GM12891 (cell line): ENCODE measurements at regions not wholly inside any gene's neighbourhood (a gene's known extent, or its start where the extent isn't known, plus 50 kb on each side); places are given as distances from the start of the nearest gene placed in this dataset.

Source experiments
- DNase-seq: peaks from one replicate; pipeline ENCODE4 v3.0.0; 2011; ENCODE audit warnings: low spot score; ENCODE audit not compliant: insufficient read length
- FAIRE-seq: peaks from 2 replicates; lab custom pipeline; 2011; peaks lifted over from hg19 to GRCh38; lab: Jason Lieb, UNC
- PAX5 ChIP-seq: IDR thresholded peaks from 2 replicates; pipeline ENCODE4 v1.6.1; 2011; ENCODE audit warnings: low read length, moderate library complexity, mild to moderate bottlenecking; ENCODE audit not compliant: insufficient read depth, severe bottlenecking
- POLR2A ChIP-seq: IDR thresholded peaks from 2 replicates; pipeline ENCODE4 v1.6.1; 2011; ENCODE audit warnings: low read depth, low read length, control low read depth
- POLR2AphosphoS5 ChIP-seq: IDR thresholded peaks from 2 replicates; pipeline ENCODE4 v1.6.1; 2011; ENCODE audit warnings: low read depth, low read length, control low read depth
- POU2F2 ChIP-seq: IDR thresholded peaks from 2 replicates; pipeline ENCODE4 v1.6.1; 2011; ENCODE audit warnings: low read depth, mild to moderate bottlenecking, control low read depth, low read length, moderate library complexity
- SPI1 ChIP-seq: IDR thresholded peaks from 2 replicates; pipeline ENCODE4 v1.6.1; 2011; ENCODE audit warnings: low read depth, low read length, control low read depth
- TAF1 ChIP-seq: IDR thresholded peaks from 2 replicates; pipeline ENCODE4 v1.6.1; 2011; ENCODE audit warnings: low read depth, low read length, control low read depth

DNA sequence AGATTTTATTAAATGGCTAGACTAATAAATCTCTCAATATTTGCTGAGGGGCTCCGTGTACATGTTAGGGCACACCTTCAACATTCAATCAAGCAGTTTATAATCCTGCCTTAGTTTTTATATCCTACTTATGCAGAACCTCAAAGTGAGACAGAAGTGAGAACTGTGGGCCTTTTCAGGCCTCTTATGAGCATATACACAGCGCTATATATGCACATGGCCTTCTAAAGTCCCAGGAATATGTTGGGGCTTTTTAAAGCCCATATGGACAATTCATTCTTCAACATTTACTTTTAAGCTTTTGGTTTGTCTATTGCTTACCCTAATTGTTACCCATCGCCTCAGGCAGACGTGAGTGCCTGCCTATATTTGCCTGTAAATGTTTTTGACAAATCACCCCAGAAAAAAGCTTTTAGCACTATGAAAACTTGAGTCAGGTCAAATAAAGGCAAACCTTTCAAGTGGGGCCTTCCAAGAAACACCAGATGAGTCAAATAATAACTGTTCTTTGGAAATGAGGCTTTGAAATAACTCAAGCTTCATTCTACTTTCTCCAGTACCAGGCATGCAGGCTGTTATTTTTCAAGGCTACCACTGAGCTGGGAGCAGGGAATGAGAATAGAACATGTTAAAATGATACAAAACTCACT lies 58.2 kb downstream of the ESM1 start:
- TF ChIP-seq SPI1 = no peak
- no peak for TF ChIP-seq POLR2A
- TF ChIP-seq TAF1 = no peak
- no peak for TF ChIP-seq PAX5
- no peak for TF ChIP-seq POLR2AphosphoS5
- no peak for TF ChIP-seq POU2F2
- FAIRE-seq (no peak), DNase-seq (no peak)

DNA sequence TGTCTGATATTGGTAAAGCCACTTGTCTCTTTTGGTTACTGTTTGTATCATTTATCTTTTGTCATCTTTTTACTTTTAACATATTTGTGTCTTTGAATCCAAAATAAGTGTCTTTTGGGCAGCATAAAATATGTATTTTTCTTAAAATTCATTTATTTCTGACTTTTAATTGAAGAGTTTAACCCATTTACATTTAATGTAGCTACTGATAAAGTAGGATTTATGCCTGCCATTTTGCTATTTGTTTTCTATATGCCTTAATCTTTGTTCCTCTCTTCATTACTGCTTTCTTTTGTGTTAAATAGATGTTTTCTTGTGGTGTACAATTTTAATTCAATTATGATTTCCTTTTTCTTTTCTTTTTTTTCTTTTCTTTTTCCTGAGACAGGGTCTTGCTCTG lies 60.9 kb downstream of the ESM1 start:
- TF ChIP-seq PAX5 = no peak
- TF ChIP-seq POU2F2 = no peak
- no peak for TF ChIP-seq POLR2A
- no peak for TF ChIP-seq SPI1
- TF ChIP-seq TAF1 = no peak
- DNase-seq (no peak), FAIRE-seq (no peak)

DNA sequence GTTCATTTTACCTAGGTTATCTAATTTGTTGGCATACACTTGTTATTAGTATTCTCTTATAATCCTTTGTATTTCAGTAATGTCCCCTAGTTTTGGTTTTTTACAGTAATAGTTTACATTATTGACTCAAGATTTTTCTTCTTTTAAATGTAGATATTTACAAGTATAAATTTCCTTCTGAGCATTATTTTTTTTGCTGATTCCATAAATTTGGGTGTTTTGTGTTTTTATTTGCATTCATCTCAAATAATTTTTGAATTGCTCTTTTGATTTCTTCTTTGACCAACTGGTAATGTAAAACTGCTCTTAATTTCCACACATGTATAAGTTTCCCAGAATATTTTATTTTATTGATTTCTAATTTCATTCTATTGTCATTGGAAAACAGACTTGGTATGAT lies 68.1 kb downstream of the ESM1 start:
- DNase-seq = no peak
- FAIRE-seq = no peak
- TF ChIP-seq POLR2AphosphoS5 (no peak), TAF1 (no peak), POLR2A (no peak), POU2F2 (no peak), SPI1 (no peak), PAX5 (no peak)

DNA sequence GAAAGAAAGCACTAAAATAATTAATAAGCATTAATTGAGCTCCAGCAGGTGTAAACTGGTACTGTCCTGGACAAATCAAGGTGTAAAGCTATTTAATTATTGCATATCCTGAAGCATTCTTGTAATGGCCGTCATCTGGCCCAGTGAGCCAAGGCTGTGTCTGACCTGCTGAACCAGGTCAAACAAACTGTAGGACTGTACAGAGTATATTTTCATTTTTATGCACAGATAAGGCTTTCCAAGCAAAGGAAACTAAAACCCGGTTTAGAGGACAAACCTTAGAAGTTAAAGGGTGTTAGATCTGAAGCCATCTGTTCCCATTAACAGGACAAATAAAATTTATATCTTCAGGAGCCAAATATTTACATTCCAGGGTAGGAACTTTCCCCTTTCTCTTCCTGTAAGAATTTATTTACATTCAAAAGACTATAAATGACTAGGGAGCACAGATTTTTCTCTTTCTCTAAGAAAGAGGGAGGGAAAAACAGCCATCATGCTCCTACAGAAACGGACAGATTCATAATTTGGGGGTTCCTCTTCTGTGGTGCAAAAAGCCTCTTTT lies 69.8 kb downstream of the ESM1 start:
- no peak for TF ChIP-seq POLR2AphosphoS5
- FAIRE-seq (no peak), DNase-seq (no peak)

DNA sequence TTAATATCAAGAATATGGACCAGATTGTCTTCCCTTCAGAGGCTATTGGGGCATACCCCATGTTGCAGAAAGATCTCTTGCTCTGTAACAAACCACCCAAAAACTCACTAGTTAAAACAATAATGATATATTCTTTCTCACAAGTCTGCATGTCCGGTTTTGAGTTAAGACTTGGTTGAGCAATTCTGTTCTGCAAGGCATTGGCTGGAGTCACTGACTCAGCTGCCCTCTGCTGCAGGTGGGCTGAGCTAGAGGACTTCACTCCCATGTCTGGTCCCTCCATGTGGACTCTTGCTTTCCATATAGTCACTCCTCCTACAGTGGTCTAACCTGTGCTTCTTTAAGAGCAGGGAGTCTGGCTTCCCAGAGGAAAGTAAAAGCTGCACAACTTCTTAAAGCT lies 73.4 kb downstream of the ESM1 start:
- FAIRE-seq (no peak), DNase-seq (no peak)
- no peak for TF ChIP-seq TAF1
- no peak for TF ChIP-seq POU2F2
- no peak for TF ChIP-seq POLR2AphosphoS5
- no peak for TF ChIP-seq SPI1
- TF ChIP-seq PAX5 = no peak
- no peak for TF ChIP-seq POLR2A

DNA sequence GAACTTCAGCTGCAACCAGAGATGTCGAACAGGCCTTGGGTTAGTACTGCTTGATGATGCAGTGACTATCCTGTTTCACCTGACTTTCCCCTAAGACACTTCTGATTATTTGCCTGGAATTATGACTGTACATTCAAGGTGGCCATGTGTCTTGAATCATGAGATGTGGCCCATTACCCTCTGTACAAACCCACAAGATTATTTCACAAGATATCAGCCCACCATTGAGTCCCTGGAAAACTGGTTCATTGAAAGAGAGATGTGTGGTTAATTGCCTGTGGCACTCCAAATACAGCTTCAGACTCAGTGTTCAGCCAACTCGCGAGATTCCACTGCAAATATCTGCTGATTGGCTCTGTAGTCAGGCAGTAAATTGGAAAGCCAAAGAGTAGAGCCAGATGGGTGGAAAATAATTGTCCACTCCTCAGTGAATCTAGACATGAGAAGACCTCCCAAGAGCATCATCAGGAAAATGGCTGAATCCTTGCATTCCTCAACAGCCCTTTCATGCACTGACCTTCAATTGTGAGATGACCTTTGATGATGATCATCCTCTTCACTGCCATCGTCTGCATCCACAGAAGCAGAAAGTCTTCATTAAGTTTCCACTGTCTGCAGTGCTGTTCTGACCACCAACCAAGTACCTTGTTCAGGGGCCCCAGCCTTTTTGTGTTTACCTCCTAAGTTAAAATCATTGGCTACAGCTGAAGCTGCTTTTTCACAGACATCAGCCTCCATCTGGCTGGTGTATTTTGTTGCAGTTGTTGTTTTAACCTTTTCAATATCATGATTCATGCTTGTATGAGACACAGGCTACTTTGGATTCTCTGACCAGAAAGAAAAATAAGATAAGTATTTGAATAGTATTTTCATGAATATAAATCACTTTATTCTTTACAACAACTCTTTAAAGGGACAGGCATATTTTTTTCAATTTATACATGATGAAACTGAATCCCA lies 75.2 kb downstream of the ESM1 start:
- DNase-seq (no peak), FAIRE-seq (no peak)
- TF ChIP-seq POLR2A = no peak
- no peak for TF ChIP-seq POLR2AphosphoS5
- no peak for TF ChIP-seq TAF1
- TF ChIP-seq PAX5 = no peak
- no peak for TF ChIP-seq POU2F2
- TF ChIP-seq SPI1 = no peak

DNA sequence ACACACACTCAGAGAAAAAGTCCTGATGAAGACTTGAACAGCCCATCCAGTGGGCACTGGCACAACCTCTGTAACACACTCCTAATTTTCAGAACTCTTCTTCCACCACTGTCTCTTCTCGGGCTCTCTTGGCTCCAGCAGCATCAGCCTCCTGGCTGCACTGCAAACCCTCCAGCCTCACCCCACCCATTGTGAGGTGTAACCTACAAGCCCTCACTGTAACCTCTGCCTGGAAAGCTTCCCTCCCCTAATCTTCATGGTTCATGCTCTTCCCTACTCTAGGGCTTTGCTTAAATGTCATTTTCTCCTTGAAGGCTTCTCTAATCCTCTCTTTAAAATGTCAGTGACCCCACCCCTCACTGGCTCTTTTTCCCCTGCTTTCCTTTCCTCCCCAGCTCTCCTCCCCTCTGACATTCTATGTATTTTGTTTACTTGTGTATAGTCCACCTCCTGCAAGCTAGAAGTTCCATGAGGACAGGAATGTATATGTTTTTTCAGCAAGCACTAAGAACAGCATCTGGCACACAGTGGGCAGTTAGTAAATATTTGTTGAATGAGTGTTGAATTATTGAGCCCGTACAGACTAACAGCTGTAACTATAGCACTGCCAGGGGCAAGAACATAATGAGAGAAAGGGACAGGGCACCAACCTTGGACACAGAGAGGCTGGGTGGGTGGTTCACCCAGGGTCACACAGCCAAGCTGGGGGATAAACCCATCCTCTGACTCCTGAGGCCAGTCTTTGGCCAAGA lies 76.4 kb downstream of the ESM1 start:
- TF ChIP-seq PAX5 (no peak), POU2F2 (no peak), TAF1 (no peak), POLR2AphosphoS5 (no peak), SPI1 (no peak), POLR2A (no peak)
- DNase-seq (no peak), FAIRE-seq (no peak)

DNA sequence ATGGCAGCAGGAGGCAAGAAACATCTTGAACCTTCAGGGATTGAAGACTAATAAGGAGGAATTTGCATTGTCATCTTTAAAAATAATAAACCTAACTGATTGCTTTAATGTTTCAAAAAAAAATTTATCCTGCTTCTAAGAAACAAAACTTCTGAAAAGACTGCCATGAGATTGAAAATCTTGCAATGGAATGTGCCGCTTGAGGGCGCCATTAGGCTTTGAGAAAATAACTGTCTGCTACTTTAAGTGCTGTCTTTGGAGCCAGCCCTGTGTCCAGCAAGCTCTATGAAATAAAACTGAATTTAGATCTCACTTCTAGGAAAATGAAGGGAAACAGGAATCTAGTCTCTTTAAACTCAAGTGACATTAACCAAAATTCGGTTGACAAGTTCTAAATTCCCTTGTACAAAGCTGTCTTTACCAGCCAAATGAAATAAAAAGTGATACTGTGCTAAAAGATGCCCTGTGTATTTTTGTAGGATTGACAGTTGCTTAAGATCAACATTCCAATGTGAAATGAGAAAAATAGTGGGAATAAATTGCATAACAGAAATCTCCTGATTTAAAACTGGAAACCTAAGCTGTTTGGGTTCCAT lies 79.4 kb downstream of the ESM1 start:
- FAIRE-seq (no peak), DNase-seq (no peak)
- no peak for TF ChIP-seq POLR2A
- TF ChIP-seq TAF1 = no peak
- TF ChIP-seq POU2F2 = no peak
- no peak for TF ChIP-seq POLR2AphosphoS5
- no peak for TF ChIP-seq PAX5

DNA sequence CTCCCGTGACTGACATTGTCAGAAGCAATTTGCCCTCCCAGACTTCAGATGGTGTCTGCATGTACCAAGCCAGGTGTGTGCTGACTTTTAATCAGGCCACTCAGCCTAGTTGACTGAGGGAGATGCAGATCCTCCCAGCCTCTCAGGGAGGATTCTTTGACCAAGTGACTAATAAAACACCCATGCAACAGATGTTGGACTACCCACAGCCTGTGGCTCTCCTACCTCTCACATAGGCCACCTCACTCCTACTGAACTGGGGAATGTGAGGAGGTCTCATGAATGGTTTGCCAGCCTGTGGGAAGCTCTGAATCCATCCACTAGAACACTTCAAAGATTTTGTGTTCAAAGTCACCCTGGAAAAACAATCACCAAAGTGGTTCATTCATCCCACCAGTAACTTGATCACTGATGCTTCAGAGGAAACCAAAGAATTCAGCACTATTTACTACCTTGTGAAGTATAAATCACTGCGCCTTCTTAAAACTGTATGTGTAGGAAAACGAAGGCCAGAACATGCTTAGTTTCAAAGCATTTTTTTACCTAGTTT lies 80.1 kb downstream of the ESM1 start:
- no peak for DNase-seq
- no peak for FAIRE-seq
- TF ChIP-seq POU2F2 = no peak

DNA sequence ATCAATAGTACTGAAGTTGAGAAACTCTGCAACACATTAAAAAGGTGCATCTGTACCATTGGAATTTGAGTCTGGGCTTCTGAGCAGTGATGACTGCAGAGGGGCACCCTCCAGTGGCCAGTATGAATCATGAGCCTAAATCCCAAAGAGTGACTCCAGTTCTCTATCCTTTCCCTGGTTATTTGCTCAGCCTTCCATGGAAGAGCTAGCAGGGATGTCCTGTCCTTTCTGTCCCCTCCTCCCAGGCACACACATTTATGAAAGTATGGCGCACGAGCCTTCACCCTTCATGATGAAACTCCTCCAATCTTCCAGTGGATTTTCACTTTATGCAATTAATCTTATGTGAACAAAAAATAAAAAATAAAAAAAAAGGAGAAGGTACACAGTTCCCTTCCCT lies 81.0 kb downstream of the ESM1 start:
- no peak for TF ChIP-seq TAF1
- TF ChIP-seq PAX5 = no peak
- TF ChIP-seq POLR2AphosphoS5 = no peak
- no peak for TF ChIP-seq POLR2A
- TF ChIP-seq POU2F2 = no peak
- TF ChIP-seq SPI1 = no peak
- FAIRE-seq (no peak), DNase-seq (no peak)
